ENCODE measurements at regions not wholly inside any gene's neighbourhood (a gene's known extent, or its start where the extent isn't known, plus 50 kb on each side); places are given as distances from the start of the nearest gene placed in this dataset.

DNA sequence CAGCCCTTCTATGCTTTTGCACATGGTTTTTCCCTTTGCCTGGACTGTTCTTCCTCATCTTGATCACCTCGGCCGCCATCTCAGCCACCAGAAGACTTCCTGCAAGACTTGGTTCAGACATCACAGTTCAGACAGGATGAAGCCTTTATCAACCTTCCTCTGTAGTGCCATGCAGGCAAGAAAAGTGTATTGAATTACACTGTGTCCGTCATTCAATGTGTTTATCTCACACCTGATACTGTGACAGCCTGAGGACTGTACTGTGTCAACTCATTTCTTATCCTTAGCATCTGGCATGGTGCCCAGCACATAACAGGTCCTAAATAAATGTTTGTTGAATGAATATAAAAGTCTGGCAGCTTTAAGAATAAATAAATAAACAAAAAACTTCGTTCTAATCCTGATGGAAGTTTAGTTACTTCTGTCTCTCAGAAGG lies 133.3 kb upstream of the MAN1A1 start:
- FAIRE-seq = no peak
- Histone ChIP-seq H3K36me3 (replicated peaks in 1 of 2; ENCODE audit: control insufficient read depth in 1 of 2, insufficient read depth in 2 of 2, low read length in 2 of 2) (no peaks in the 10 kb centered on the region), H3K27ac (ENCODE audit: extremely low read length, insufficient read depth, low read length) (no peak overlapping the region), H3K4me3 (replicated peaks in 1 of 3; ENCODE audit: insufficient read depth in 1 of 3, low read depth in 2 of 3, low read length in 3 of 3) (no peak overlapping the region), H3K9me3 (ENCODE audit: low read length) (no peaks in the 10 kb centered on the region), H2AFZ (ENCODE audit: low read length) (no peak overlapping the region), H3K79me2 (ENCODE audit: insufficient read depth, low read length) (no peaks in the 10 kb centered on the region), H3K27me3 (ENCODE audit: control insufficient read depth in 1 of 2, insufficient read depth in 2 of 2, low read length in 2 of 2) (peaks cover 0 to 19% of the 10 kb centered on the region in 2 experiments; a peak in 2 of 5 replicates), H3K9ac (ENCODE audit: insufficient read depth, low read depth, low read length) (no peak overlapping the region), H3K4me1 (ENCODE audit: insufficient read depth, low read length) (no peaks in the 10 kb centered on the region), H4K20me1 (ENCODE audit: insufficient read depth, low read length) (no peaks in the 10 kb centered on the region), H3K4me2 (ENCODE audit: low read depth, low read length) (no peak overlapping the region)
- POLR2A ChIA-PET = no interaction called here
- intact Hi-C loops (cut with micrococcal nuclease; ENCODE audit: unreplicated experiment) = no loop called here
- DNase-seq (ENCODE audit: low spot score) = no peak
- in situ Hi-C loops (cut with HindIII; ENCODE audit: extremely low pct_ligation_motif_present, low pct_unique_long_range_greater_than_20kb) = no loop called here
- BruUV-seq (replicated peaks) = no TSS peak
- CTCF ChIA-PET (ENCODE audit: low intra/inter-chr PET ratio, low total read pairs) = no interaction called here
- WGBS (ENCODE audit: low lambda C conversion rate) = 12% methylated on average over 4 of the region's 4 CpGs
- no peak for ATAC-seq
- TF ChIP-seq NCOR1 (IDR thresholded peaks at IDR 0.05; ENCODE audit: borderline replicate concordance, low read length) = no peak
- TF ChIP-seq MIER2 (CRISPR knock-in tag; IDR thresholded peaks at IDR 0.05) = no peak
- TF ChIP-seq REPIN1 (CRISPR knock-in tag; IDR thresholded peaks at IDR 0.05; ENCODE audit: borderline replicate concordance, low read depth) = no peak
- TF ChIP-seq RCOR2 (CRISPR knock-in tag; IDR thresholded peaks at IDR 0.05) = no peak
- no peak for TF ChIP-seq MAZ (IDR thresholded peaks at IDR 0.05; ENCODE audit: borderline replicate concordance, low read depth, low read length)
- no peak for TF ChIP-seq MAZ (CRISPR knock-in tag; IDR thresholded peaks at IDR 0.05; ENCODE audit: low read depth)
- TF ChIP-seq ZMYM2 (CRISPR knock-in tag; IDR thresholded peaks at IDR 0.05) = no peak
- no peak for TF ChIP-seq HMG20A (CRISPR knock-in tag; IDR thresholded peaks at IDR 0.05; ENCODE audit: borderline replicate concordance)
- TF ChIP-seq ZNF674 (CRISPR knock-in tag; IDR thresholded peaks at IDR 0.05; ENCODE audit: low read depth) = no peak
- TF ChIP-seq, protein P1, sequence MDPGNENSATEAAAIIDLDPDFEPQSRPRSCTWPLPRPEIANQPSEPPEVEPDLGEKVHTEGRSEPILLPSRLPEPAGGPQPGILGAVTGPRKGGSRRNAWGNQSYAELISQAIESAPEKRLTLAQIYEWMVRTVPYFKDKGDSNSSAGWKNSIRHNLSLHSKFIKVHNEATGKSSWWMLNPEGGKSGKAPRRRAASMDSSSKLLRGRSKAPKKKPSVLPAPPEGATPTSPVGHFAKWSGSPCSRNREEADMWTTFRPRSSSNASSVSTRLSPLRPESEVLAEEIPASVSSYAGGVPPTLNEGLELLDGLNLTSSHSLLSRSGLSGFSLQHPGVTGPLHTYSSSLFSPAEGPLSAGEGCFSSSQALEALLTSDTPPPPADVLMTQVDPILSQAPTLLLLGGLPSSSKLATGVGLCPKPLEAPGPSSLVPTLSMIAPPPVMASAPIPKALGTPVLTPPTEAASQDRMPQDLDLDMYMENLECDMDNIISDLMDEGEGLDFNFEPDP (CRISPR knock-in tag; conservative IDR thresholded peaks at IDR 0.05) = no peak
- no peak for TF ChIP-seq MED8 (CRISPR knock-in tag; IDR thresholded peaks at IDR 0.05; ENCODE audit: insufficient replicate concordance)
- TF ChIP-seq NFIC (IDR thresholded peaks at IDR 0.05; ENCODE audit: low read length) = no peak
- no peak for TF ChIP-seq HNRNPL (IDR thresholded peaks at IDR 0.05; ENCODE audit: low read depth, low read length)
- TF ChIP-seq, protein P2, sequence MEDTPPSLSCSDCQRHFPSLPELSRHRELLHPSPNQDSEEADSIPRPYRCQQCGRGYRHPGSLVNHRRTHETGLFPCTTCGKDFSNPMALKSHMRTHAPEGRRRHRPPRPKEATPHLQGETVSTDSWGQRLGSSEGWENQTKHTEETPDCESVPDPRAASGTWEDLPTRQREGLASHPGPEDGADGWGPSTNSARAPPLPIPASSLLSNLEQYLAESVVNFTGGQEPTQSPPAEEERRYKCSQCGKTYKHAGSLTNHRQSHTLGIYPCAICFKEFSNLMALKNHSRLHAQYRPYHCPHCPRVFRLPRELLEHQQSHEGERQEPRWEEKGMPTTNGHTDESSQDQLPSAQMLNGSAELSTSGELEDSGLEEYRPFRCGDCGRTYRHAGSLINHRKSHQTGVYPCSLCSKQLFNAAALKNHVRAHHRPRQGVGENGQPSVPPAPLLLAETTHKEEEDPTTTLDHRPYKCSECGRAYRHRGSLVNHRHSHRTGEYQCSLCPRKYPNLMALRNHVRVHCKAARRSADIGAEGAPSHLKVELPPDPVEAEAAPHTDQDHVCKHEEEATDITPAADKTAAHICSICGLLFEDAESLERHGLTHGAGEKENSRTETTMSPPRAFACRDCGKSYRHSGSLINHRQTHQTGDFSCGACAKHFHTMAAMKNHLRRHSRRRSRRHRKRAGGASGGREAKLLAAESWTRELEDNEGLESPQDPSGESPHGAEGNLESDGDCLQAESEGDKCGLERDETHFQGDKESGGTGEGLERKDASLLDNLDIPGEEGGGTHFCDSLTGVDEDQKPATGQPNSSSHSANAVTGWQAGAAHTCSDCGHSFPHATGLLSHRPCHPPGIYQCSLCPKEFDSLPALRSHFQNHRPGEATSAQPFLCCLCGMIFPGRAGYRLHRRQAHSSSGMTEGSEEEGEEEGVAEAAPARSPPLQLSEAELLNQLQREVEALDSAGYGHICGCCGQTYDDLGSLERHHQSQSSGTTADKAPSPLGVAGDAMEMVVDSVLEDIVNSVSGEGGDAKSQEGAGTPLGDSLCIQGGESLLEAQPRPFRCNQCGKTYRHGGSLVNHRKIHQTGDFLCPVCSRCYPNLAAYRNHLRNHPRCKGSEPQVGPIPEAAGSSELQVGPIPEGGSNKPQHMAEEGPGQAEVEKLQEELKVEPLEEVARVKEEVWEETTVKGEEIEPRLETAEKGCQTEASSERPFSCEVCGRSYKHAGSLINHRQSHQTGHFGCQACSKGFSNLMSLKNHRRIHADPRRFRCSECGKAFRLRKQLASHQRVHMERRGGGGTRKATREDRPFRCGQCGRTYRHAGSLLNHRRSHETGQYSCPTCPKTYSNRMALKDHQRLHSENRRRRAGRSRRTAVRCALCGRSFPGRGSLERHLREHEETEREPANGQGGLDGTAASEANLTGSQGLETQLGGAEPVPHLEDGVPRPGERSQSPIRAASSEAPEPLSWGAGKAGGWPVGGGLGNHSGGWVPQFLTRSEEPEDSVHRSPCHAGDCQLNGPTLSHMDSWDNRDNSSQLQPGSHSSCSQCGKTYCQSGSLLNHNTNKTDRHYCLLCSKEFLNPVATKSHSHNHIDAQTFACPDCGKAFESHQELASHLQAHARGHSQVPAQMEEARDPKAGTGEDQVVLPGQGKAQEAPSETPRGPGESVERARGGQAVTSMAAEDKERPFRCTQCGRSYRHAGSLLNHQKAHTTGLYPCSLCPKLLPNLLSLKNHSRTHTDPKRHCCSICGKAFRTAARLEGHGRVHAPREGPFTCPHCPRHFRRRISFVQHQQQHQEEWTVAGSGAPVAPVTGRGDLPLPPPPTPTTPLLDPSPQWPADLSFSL (CRISPR knock-in tag; IDR thresholded peaks at IDR 0.05) = no peak
- TF ChIP-seq CBFB (CRISPR knock-in tag; IDR thresholded peaks at IDR 0.05) = no peak
- TF ChIP-seq EEA1 (CRISPR knock-in tag; IDR thresholded peaks at IDR 0.05; ENCODE audit: borderline replicate concordance) = no peak
- TF ChIP-seq, protein P3, sequence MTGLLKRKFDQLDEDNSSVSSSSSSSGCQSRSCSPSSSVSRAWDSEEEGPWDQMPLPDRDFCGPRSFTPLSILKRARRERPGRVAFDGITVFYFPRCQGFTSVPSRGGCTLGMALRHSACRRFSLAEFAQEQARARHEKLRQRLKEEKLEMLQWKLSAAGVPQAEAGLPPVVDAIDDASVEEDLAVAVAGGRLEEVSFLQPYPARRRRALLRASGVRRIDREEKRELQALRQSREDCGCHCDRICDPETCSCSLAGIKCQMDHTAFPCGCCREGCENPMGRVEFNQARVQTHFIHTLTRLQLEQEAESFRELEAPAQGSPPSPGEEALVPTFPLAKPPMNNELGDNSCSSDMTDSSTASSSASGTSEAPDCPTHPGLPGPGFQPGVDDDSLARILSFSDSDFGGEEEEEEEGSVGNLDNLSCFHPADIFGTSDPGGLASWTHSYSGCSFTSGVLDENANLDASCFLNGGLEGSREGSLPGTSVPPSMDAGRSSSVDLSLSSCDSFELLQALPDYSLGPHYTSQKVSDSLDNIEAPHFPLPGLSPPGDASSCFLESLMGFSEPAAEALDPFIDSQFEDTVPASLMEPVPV (CRISPR knock-in tag; IDR thresholded peaks at IDR 0.05) = no peak
- no peak for TF ChIP-seq ZNF572 (CRISPR knock-in tag; IDR thresholded peaks at IDR 0.05)
